Dermis blood vessel endothelial cell (primary cell): ENCODE measurements at regions not wholly inside any gene's neighbourhood (a gene's known extent, or its start where the extent isn't known, plus 50 kb on each side); places are given as distances from the start of the nearest gene placed in this dataset.

Source experiments
- DNase-seq: peaks from one replicate; pipeline ENCODE4 v3.0.0; 2010

GRCh38 chr3:106719583-106719982 is 657.7 kb upstream of the CCDC54 start:
- no peak for DNase-seq

GRCh38 chr3:106720510-106720909 is 656.7 kb upstream of the CCDC54 start:
- no peak for DNase-seq

GRCh38 chr3:106725566-106725965 is 651.7 kb upstream of the CCDC54 start:
- DNase-seq, result no peak

GRCh38 chr3:106728315-106729098 is 648.7 kb upstream of the CCDC54 start:
- peak; percentile 89 for DNase-seq

- DNase-seq, result peak; percentile 35
Measured at GRCh38 chr3:106729481-106729880, 647.8 kb upstream of the CCDC54 start.

- DNase-seq, result no peak
Measured at GRCh38 chr3:106731230-106731629, 646.0 kb upstream of the CCDC54 start.

GRCh38 chr3:106734712-106735111 is 642.5 kb upstream of the CCDC54 start:
- no peak for DNase-seq

- no peak for DNase-seq
Measured at GRCh38 chr3:106737265-106737664, 640.0 kb upstream of the CCDC54 start.

- DNase-seq, result peak; percentile 37
Measured at GRCh38 chr3:106740116-106740515, 637.1 kb upstream of the CCDC54 start.

GRCh38 chr3:106745344-106746168 is 631.7 kb upstream of the CCDC54 start:
- peak; percentile 87 for DNase-seq

- DNase-seq, result peak; percentile 23
Measured at GRCh38 chr3:106746286-106746685, 631.0 kb upstream of the CCDC54 start.

- DNase-seq, result no peak
Measured at GRCh38 chr3:106748472-106749262, 628.6 kb upstream of the CCDC54 start.

- DNase-seq, result no peak
Measured at GRCh38 chr3:106750092-106750491, 627.1 kb upstream of the CCDC54 start.

- no peak for DNase-seq
Measured at GRCh38 chr3:106755336-106755735, 621.9 kb upstream of the CCDC54 start.

- no peak for DNase-seq
Measured at GRCh38 chr3:106756901-106757300, 620.3 kb upstream of the CCDC54 start.

- no peak for DNase-seq
Measured at GRCh38 chr3:106758459-106758858, 618.8 kb upstream of the CCDC54 start.

GRCh38 chr3:106759731-106760130 is 617.5 kb upstream of the CCDC54 start:
- DNase-seq, result no peak

- peak; percentile 78 for DNase-seq
Measured at GRCh38 chr3:106765342-106765741, 611.9 kb upstream of the CCDC54 start.

GRCh38 chr3:106768941-106769480 is 608.2 kb upstream of the CCDC54 start:
- no peak for DNase-seq

GRCh38 chr3:106773795-106774194 is 603.4 kb upstream of the CCDC54 start:
- no peak for DNase-seq

GRCh38 chr3:106783231-106783630 is 594.0 kb upstream of the CCDC54 start:
- DNase-seq, result no peak

- DNase-seq, result no peak
Measured at GRCh38 chr3:106789276-106789675, 588.0 kb upstream of the CCDC54 start.

GRCh38 chr3:106792716-106793115 is 584.5 kb upstream of the CCDC54 start:
- DNase-seq, result no peak
